GM23338 (cell line): ENCODE measurements at regions not wholly inside any gene's neighbourhood (a gene's known extent, or its start where the extent isn't known, plus 50 kb on each side); places are given as distances from the start of the nearest gene placed in this dataset.

Experiments used
- ATAC-seq: fragments of 200-7000 bp; cut with Tn5 transposase; 3 replicates; pipeline ENCODE4 v1.9.1; 2020
- DNase-seq: peaks from one replicate; pipeline ENCODE4 v3.0.0-alpha.2; 2015; ENCODE audit warnings: low spot score
- H2AFZ ChIP-seq: fragments of 200-600 bp; sonication (generic); 2 replicates; pipeline ENCODE4 v1.8.0; 2016; ENCODE audit warnings: antibody characterized with exemption, mild to moderate bottlenecking, moderate library complexity
- H3F3A ChIP-seq: fragments of 200-600 bp; sonication (generic); replicated peaks from 2 replicates; pipeline ENCODE4 v1.8.0; 2017; ENCODE audit warnings: antibody characterized with exemption, mixed run types, low read depth
- H3K27ac ChIP-seq: fragments of 200-600 bp; sonication (generic); 2 replicates; pipeline ENCODE4 v1.6.1; 2016; ENCODE audit warnings: low read depth
- H3K27me3 ChIP-seq: fragments of 200-600 bp; sonication (generic); 2 replicates; pipeline ENCODE4 v1.8.0; 2016; ENCODE audit warnings: mild to moderate bottlenecking, mixed run types, moderate library complexity; ENCODE audit not compliant: insufficient read depth
- H3K36me3 ChIP-seq: fragments of 200-600 bp; sonication (generic); 2 replicates; pipeline ENCODE4 v1.8.0; 2016; ENCODE audit warnings: mild to moderate bottlenecking; ENCODE audit not compliant: insufficient read depth
- H3K4me1 ChIP-seq: fragments of 200-600 bp; sonication (generic); 2 replicates; pipeline ENCODE4 v1.8.0; 2016; ENCODE audit warnings: mild to moderate bottlenecking, moderate library complexity; ENCODE audit not compliant: insufficient read depth
- H3K4me2 ChIP-seq: fragments of 200-600 bp; sonication (generic); 2 replicates; pipeline ENCODE4 v1.7.1; 2017; ENCODE audit warnings: mixed run types
- H3K4me3 ChIP-seq: fragments of 200-600 bp; sonication (generic); 2 replicates; pipeline ENCODE4 v1.6.1; 2016; ENCODE audit warnings: mixed run types
- H3K79me2 ChIP-seq: fragments of 200-600 bp; sonication (generic); replicated peaks from 2 replicates; pipeline ENCODE4 v1.8.0; 2017; ENCODE audit warnings: mild to moderate bottlenecking; ENCODE audit not compliant: insufficient read depth
- H3K9me2 ChIP-seq: fragments of 200-600 bp; sonication (generic); 2 replicates; pipeline ENCODE4 v1.8.0; 2017; ENCODE audit not compliant: insufficient read depth
- H4K20me1 ChIP-seq: fragments of 200-600 bp; sonication (generic); replicated peaks from 2 replicates; pipeline ENCODE4 v1.8.0; 2017; ENCODE audit warnings: mild to moderate bottlenecking; ENCODE audit not compliant: insufficient read depth
- H3K27ac Mint-ChIP-seq: 2 replicates; pipeline ENCODE4 v1.8.0; 2020; ENCODE audit warnings: inconsistent platforms, mild to moderate bottlenecking, moderate library complexity, mixed read lengths
- H3K27me3 Mint-ChIP-seq: 3 replicates; pipeline ENCODE4 v1.8.0; 2022; ENCODE audit warnings: low read depth, mild to moderate bottlenecking, moderate library complexity, mixed read lengths, inconsistent platforms; ENCODE audit not compliant: insufficient read depth, poor library complexity
- H3K36me3 Mint-ChIP-seq: 3 replicates; pipeline ENCODE4 v1.8.0; 2021; ENCODE audit warnings: low read depth, mild to moderate bottlenecking, inconsistent platforms, moderate library complexity, mixed read lengths
- H3K4me1 Mint-ChIP-seq: 3 replicates; pipeline ENCODE4 v1.8.0; 2020; ENCODE audit warnings: mild to moderate bottlenecking, inconsistent platforms, mixed read lengths
- H3K4me3 Mint-ChIP-seq: 3 replicates; pipeline ENCODE4 v1.8.0; 2021; ENCODE audit warnings: moderate library complexity, mild to moderate bottlenecking, inconsistent platforms, mixed read lengths
- H3K9me3 Mint-ChIP-seq: 3 replicates; pipeline ENCODE4 v1.8.0; 2020; ENCODE audit warnings: moderate library complexity, mild to moderate bottlenecking, inconsistent platforms, mixed read lengths
- CREB1 ChIP-seq: fragments of 250-450 bp; sonication (Bioruptor Pico); IDR thresholded peaks from 2 replicates; pipeline ENCODE4 v1.5.0; 2020; ENCODE audit warnings: low read depth, mild to moderate bottlenecking, moderate library complexity
- JUNB ChIP-seq: IDR thresholded peaks from one replicate; pipeline ENCODE4 v1.6.1; 2016; ENCODE audit warnings: antibody characterized with exemption; ENCODE audit not compliant: unreplicated experiment
- NANOG ChIP-seq: IDR thresholded peaks from 2 replicates; pipeline ENCODE4 v1.6.1; 2016; ENCODE audit warnings: antibody characterized with exemption, borderline replicate concordance
- POLR2AphosphoS5 ChIP-seq: IDR thresholded peaks from 2 replicates; pipeline ENCODE4 v1.6.1; 2016; ENCODE audit warnings: antibody characterized with exemption, low read depth
- STAT1 ChIP-seq: IDR thresholded peaks from one replicate; pipeline ENCODE4 v1.6.1; 2016; ENCODE audit warnings: antibody characterized with exemption; ENCODE audit not compliant: unreplicated experiment
- ZNF114 ChIP-seq: fragments of 250-450 bp; sonication (Bioruptor Pico); IDR thresholded peaks from 2 replicates; pipeline ENCODE4 v1.5.0; 2020; ENCODE audit warnings: mild to moderate bottlenecking, moderate library complexity
- TF ChIP-seq, protein P1 (sequence below): IDR thresholded peaks from 2 replicates; pipeline ENCODE4 v1.6.1; 2016; ENCODE audit warnings: antibody characterized with exemption
- TF ChIP-seq, protein P2 (sequence below): IDR thresholded peaks from one replicate; pipeline ENCODE4 v1.6.1; 2018; ENCODE audit warnings: antibody characterized with exemption; ENCODE audit not compliant: unreplicated experiment

DNA sequence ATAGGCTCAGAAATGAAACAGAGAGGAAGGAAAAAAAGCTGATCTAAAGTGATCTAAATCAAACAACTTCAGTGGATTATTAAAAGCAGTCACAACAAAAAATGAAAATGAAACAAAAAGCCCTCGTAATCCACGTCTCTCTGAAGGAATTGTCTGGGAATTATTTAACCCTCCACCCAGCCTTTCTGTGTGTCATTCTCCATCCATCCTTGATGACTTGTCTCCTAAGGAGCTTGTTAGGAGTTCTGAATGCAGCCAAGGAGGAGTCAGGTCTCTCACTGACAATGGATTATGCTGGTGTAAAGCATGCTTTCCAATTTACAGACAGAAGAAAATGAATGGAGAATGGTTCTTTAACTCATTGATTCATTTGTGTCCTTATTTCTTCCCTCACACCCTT, 359.3 kb upstream of the RUNX1 start:
- no peak for ATAC-seq
- no peak overlapping the region for H3K4me2 ChIP-seq
- no peaks in the 10 kb centered on the region for H3K36me3 ChIP-seq
- no peak overlapping the region for H3K4me3 ChIP-seq
- Mint-ChIP-seq H3K9me3 (peaks cover 3% of the 10 kb centered on the region; the same call in 1 of the 3 replicates), H3K27me3 (peaks cover 7% of the 10 kb centered on the region), H3K36me3 (no peaks in the 10 kb centered on the region), H3K27ac (no peak overlapping the region), H3K4me3 (no peak overlapping the region), H3K4me1 (peaks cover 34% of the 10 kb centered on the region)
- H3F3A ChIP-seq = no peaks in the 10 kb centered on the region
- no peak overlapping the region for H3K27ac ChIP-seq
- H4K20me1 ChIP-seq = no peaks in the 10 kb centered on the region
- TF ChIP-seq NANOG (no peak), POLR2AphosphoS5 (no peak), CREB1 (CRISPR knock-in tag) (no peak)
- H3K4me1 ChIP-seq = peaks cover 23% of the 10 kb centered on the region
- H3K79me2 ChIP-seq = no peaks in the 10 kb centered on the region
- H2AFZ ChIP-seq = 0 out of 2 replicates have a peak overlapping the region, but pooled peaks have one; percentile 8
- no peaks in the 10 kb centered on the region for H3K27me3 ChIP-seq
- peaks cover 3% of the 10 kb centered on the region; the same call in 1 of the 2 replicates for H3K9me2 ChIP-seq
- no peak for DNase-seq

DNA sequence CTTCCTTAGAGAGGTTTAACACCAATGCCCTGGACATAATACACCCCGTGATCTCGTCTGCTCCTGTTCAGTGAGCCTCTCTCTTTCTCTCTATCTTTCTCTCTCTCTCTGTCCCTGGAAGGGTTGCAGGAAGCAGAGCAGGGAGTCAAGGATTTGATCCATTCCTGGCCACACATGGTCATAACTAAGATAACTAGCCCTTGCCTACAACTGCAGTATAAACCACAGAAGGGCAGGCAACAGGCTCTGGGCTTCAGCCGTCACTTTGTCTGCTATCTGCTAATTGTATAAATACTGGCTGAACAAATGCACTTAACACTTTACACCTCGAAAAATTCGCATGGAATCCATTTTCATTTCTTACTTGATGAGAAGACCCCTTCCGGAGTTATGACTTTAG, 357.5 kb upstream of the RUNX1 start:
- H3K27ac Mint-ChIP-seq = no peak overlapping the region
- H3K36me3 ChIP-seq = no peaks in the 10 kb centered on the region
- peaks cover 29% of the 10 kb centered on the region for H3K4me1 Mint-ChIP-seq
- no peak overlapping the region for H3K4me2 ChIP-seq
- no peak for DNase-seq
- no peaks in the 10 kb centered on the region for H3K27me3 ChIP-seq
- no peaks in the 10 kb centered on the region for H3K36me3 Mint-ChIP-seq
- peaks cover 3% of the 10 kb centered on the region; the same call in 1 of the 2 replicates for H3K9me2 ChIP-seq
- H3K4me3 ChIP-seq = no peak overlapping the region
- H3K4me1 ChIP-seq = peaks cover 26% of the 10 kb centered on the region
- H3K27me3 Mint-ChIP-seq = peaks cover 7% of the 10 kb centered on the region
- H3K4me3 Mint-ChIP-seq = no peak overlapping the region
- no peaks in the 10 kb centered on the region for H4K20me1 ChIP-seq
- H2AFZ ChIP-seq = no peak overlapping the region
- no peaks in the 10 kb centered on the region for H3F3A ChIP-seq
- TF ChIP-seq ZNF114 = no peak
- no peaks in the 10 kb centered on the region for H3K79me2 ChIP-seq
- ATAC-seq = no peak
- H3K27ac ChIP-seq = no peak overlapping the region
- no peaks in the 10 kb centered on the region for H3K9me3 Mint-ChIP-seq

DNA sequence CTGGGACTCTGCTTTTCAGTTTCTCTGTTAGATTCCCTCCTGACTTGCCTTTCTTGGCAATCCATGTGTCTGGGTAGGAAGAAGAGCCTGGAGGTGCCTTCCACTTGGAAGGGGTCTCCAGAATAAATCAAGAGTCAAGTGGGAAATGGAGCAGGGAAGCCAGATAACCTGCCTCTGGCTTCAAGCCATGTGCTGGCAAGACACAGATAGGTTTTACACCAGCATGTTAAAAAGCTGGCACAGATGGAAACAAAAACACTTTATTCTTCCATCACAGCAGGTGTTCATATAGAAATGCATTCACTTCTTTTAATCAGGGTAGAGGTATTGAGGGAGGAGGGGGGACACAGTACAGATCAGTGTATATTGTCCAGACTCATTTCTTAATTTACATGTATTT, 356.9 kb upstream of the RUNX1 start:
- H3K27ac Mint-ChIP-seq = no peak overlapping the region
- no peak for DNase-seq
- TF ChIP-seq, protein P1, sequence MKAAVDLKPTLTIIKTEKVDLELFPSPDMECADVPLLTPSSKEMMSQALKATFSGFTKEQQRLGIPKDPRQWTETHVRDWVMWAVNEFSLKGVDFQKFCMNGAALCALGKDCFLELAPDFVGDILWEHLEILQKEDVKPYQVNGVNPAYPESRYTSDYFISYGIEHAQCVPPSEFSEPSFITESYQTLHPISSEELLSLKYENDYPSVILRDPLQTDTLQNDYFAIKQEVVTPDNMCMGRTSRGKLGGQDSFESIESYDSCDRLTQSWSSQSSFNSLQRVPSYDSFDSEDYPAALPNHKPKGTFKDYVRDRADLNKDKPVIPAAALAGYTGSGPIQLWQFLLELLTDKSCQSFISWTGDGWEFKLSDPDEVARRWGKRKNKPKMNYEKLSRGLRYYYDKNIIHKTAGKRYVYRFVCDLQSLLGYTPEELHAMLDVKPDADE = no peak
- TF ChIP-seq NANOG (no peak), JUNB (no peak), STAT1 (no peak)
- TF ChIP-seq, protein P2, sequence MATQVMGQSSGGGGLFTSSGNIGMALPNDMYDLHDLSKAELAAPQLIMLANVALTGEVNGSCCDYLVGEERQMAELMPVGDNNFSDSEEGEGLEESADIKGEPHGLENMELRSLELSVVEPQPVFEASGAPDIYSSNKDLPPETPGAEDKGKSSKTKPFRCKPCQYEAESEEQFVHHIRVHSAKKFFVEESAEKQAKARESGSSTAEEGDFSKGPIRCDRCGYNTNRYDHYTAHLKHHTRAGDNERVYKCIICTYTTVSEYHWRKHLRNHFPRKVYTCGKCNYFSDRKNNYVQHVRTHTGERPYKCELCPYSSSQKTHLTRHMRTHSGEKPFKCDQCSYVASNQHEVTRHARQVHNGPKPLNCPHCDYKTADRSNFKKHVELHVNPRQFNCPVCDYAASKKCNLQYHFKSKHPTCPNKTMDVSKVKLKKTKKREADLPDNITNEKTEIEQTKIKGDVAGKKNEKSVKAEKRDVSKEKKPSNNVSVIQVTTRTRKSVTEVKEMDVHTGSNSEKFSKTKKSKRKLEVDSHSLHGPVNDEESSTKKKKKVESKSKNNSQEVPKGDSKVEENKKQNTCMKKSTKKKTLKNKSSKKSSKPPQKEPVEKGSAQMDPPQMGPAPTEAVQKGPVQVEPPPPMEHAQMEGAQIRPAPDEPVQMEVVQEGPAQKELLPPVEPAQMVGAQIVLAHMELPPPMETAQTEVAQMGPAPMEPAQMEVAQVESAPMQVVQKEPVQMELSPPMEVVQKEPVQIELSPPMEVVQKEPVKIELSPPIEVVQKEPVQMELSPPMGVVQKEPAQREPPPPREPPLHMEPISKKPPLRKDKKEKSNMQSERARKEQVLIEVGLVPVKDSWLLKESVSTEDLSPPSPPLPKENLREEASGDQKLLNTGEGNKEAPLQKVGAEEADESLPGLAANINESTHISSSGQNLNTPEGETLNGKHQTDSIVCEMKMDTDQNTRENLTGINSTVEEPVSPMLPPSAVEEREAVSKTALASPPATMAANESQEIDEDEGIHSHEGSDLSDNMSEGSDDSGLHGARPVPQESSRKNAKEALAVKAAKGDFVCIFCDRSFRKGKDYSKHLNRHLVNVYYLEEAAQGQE = no peak

More for the DNA sequence above, 356.9 kb upstream of the RUNX1 start:
- H3K36me3 Mint-ChIP-seq = no peaks in the 10 kb centered on the region
- H3K4me1 Mint-ChIP-seq = peaks cover 33% of the 10 kb centered on the region
- H3K9me3 Mint-ChIP-seq = no peaks in the 10 kb centered on the region
- no peak overlapping the region for H3K4me3 Mint-ChIP-seq
- no peaks in the 10 kb centered on the region for H3K27me3 ChIP-seq
- H3K4me3 ChIP-seq = no peak overlapping the region
- H4K20me1 ChIP-seq = no peaks in the 10 kb centered on the region
- no peaks in the 10 kb centered on the region for H3F3A ChIP-seq
- H3K4me1 ChIP-seq = peaks cover 26% of the 10 kb centered on the region
- 0 out of 2 replicates have a peak, but pooled peaks cover 3% of the 10 kb centered on the region for H3K9me2 ChIP-seq
- no peak overlapping the region for H2AFZ ChIP-seq
- H3K27ac ChIP-seq = no peak overlapping the region
- ATAC-seq = no peak
- peaks cover 7% of the 10 kb centered on the region for H3K27me3 Mint-ChIP-seq
- no peaks in the 10 kb centered on the region for H3K36me3 ChIP-seq
- no peaks in the 10 kb centered on the region for H3K79me2 ChIP-seq
- H3K4me2 ChIP-seq = no peak overlapping the region
